GM12878 (cell line): ENCODE measurements at regions not wholly inside any gene's neighbourhood (a gene's known extent, or its start where the extent isn't known, plus 50 kb on each side); places are given as distances from the start of the nearest gene placed in this dataset.
A peak's percentile ranks its signal among the peaks of the same experiment; 100 is the strongest.

Experiments
- ATF7 ChIP-seq: fragments of 450-650 bp; IDR thresholded peaks from 2 replicates; pipeline ENCODE4 v1.6.1; 2016; ENCODE audit warnings: low read depth, mild to moderate bottlenecking
- BCL3 ChIP-seq: IDR thresholded peaks from 2 replicates; pipeline ENCODE4 v1.6.1; 2011; ENCODE audit warnings: borderline replicate concordance, low read depth, mild to moderate bottlenecking, moderate library complexity, low read length; ENCODE audit not compliant: insufficient read depth, poor library complexity, severe bottlenecking
- FOXK2 ChIP-seq: fragments of 450-650 bp; IDR thresholded peaks from 2 replicates; pipeline ENCODE4 v1.6.1; 2017; ENCODE audit warnings: mild to moderate bottlenecking, moderate library complexity
- GATAD2B ChIP-seq: fragments of 450-650 bp; conservative IDR thresholded peaks from 2 replicates; pipeline ENCODE4 v1.6.1; 2017; ENCODE audit warnings: low read depth, mild to moderate bottlenecking, moderate library complexity
- HDAC6 ChIP-seq: fragments of 200-600 bp; sonication (generic); IDR thresholded peaks from one replicate; pipeline ENCODE4 v1.8.0; 2017; ENCODE audit warnings: antibody characterized with exemption; ENCODE audit not compliant: unreplicated experiment
- IRF4 ChIP-seq: IDR thresholded peaks from 2 replicates; pipeline ENCODE4 v1.6.1; 2011; ENCODE audit warnings: low read depth, low read length
- KLF5 ChIP-seq: fragments of 450-650 bp; IDR thresholded peaks from 2 replicates; pipeline ENCODE4 v1.6.1; 2014; ENCODE audit warnings: mild to moderate bottlenecking; ENCODE audit not compliant: partially characterized antibody
- MAX ChIP-seq: IDR thresholded peaks from 2 replicates; pipeline ENCODE4 v1.6.1; 2012; ENCODE audit warnings: low read depth, low read length, improper control_type of control experiment
- MEF2A ChIP-seq: IDR thresholded peaks from 2 replicates; pipeline ENCODE4 v1.6.1; 2011; ENCODE audit warnings: low read depth, mild to moderate bottlenecking, low read length, moderate library complexity; ENCODE audit not compliant: insufficient read depth
- NFYA ChIP-seq: IDR thresholded peaks from 2 replicates; pipeline ENCODE4 v1.6.1; 2011; ENCODE audit warnings: low read depth, mild to moderate bottlenecking, low read length, improper control_type of control experiment, borderline replicate concordance
- NR2C1 ChIP-seq: fragments of 450-650 bp; IDR thresholded peaks from 2 replicates; pipeline ENCODE4 v1.6.1; 2017; ENCODE audit warnings: antibody characterized with exemption, mild to moderate bottlenecking, moderate library complexity
- PML ChIP-seq: IDR thresholded peaks from 2 replicates; pipeline ENCODE4 v1.6.1; 2012; ENCODE audit warnings: low read length, inconsistent platforms
- RFX5 ChIP-seq: IDR thresholded peaks from 2 replicates; pipeline ENCODE4 v1.6.1; 2011; ENCODE audit warnings: low read depth, low read length, improper control_type of control experiment
- TCF12 ChIP-seq: IDR thresholded peaks from 2 replicates; pipeline ENCODE4 v1.6.1; 2011; ENCODE audit warnings: low read depth, mild to moderate bottlenecking, low read length
- ZBTB33 ChIP-seq: fragments of 450-650 bp; IDR thresholded peaks from 2 replicates; pipeline ENCODE4 v1.6.1; 2017; ENCODE audit warnings: mild to moderate bottlenecking
- ZNF384 ChIP-seq: IDR thresholded peaks from 2 replicates; pipeline ENCODE4 v1.6.1; 2012; ENCODE audit warnings: low read depth, mild to moderate bottlenecking, low read length, improper control_type of control experiment, borderline replicate concordance
- TF ChIP-seq, protein P1 (sequence below): fragments of 450-650 bp; IDR thresholded peaks from 2 replicates; pipeline ENCODE4 v1.6.1; 2016; ENCODE audit warnings: mild to moderate bottlenecking

DNA sequence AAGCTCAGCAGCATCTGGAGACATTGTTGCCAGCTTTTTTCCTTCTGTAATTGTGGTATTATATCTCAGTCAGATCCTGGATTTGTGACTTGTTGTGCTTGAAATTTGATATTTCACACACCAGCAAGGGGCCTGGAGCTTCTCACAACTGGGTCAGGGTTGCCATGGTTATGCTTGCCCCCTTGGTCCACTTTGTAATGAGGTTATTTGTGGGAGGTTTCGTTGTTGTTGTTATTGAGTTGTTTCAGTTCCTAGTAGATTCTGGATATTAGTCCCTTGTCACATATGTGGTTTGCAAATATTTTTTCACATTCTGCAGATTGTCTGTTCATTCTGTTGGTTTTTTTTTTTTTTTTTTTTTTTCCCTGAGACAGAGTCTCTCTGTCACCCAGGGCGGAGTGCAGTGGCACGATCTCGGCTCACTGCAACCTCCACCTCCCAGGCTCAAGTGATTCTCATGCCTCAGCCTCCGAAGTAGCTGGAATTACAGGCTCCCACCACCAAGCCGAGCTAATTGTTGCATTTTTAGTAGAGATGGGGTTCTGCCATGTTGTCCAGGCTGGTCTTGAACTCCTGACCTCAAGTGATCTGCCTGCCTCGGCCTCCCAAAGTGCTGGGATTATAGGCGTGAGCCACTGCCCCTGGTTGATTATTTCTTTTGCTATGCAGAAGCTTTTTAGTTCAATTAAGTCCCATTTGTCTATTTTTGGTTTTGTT lies 80.6 kb upstream of the ETV6 start (continued):
- TF ChIP-seq TCF12, result peak; percentile 55; the same call in 1 of the 2 replicates
- TF ChIP-seq KLF5, result peak; percentile 80
- TF ChIP-seq NR2C1, result no peak
- TF ChIP-seq, protein P1, sequence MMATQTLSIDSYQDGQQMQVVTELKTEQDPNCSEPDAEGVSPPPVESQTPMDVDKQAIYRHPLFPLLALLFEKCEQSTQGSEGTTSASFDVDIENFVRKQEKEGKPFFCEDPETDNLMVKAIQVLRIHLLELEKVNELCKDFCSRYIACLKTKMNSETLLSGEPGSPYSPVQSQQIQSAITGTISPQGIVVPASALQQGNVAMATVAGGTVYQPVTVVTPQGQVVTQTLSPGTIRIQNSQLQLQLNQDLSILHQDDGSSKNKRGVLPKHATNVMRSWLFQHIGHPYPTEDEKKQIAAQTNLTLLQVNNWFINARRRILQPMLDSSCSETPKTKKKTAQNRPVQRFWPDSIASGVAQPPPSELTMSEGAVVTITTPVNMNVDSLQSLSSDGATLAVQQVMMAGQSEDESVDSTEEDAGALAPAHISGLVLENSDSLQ, result peak; percentile 55; the same call in 1 of the 2 replicates
- TF ChIP-seq NFYA, result no peak
- no peak for TF ChIP-seq RFX5
- TF ChIP-seq MAX, result no peak; the same call in 1 of the 2 replicates
- TF ChIP-seq BCL3, result peak; percentile 96
- TF ChIP-seq HDAC6, result no peak
- TF ChIP-seq GATAD2B, result no peak
- peak; percentile 98 for TF ChIP-seq IRF4
- TF ChIP-seq ATF7, result peak; percentile 95
- TF ChIP-seq ZNF384, result peak; percentile 98
- TF ChIP-seq FOXK2, result no peak
- 0 out of 2 replicates have a peak, but pooled peaks have one; percentile 53 for TF ChIP-seq PML
- peak; percentile 96 for TF ChIP-seq MEF2A
- no peak for TF ChIP-seq ZBTB33
